HEK293 (cell line): ENCODE measurements at regions not wholly inside any gene's neighbourhood (a gene's known extent, or its start where the extent isn't known, plus 50 kb on each side); places are given as distances from the start of the nearest gene placed in this dataset.

Source experiments
- CTCF ChIP-seq: fragments of 450-650 bp; formaldehyde crosslinking; IDR thresholded peaks from 2 replicates; pipeline ENCODE4 v1.5.1; 2016; ENCODE audit warnings: missing biosample characterization, missing genetic modification characterization
- KLF10 ChIP-seq: fragments of 450-650 bp; IDR thresholded peaks from 2 replicates; pipeline ENCODE4 v1.5.1; 2018; ENCODE audit warnings: missing biosample characterization, mild to moderate bottlenecking, missing genetic modification characterization
- PRDM1 ChIP-seq: fragments of 450-650 bp; formaldehyde crosslinking; IDR thresholded peaks from 2 replicates; pipeline ENCODE4; 2016; ENCODE audit warnings: missing biosample characterization, missing genetic modification characterization
- ZBTB1 ChIP-seq: fragments of 450-650 bp; formaldehyde crosslinking; IDR thresholded peaks from 2 replicates; pipeline ENCODE4 v1.5.1; 2016; ENCODE audit warnings: missing biosample characterization, missing genetic modification characterization
- ZBTB10 ChIP-seq: fragments of 450-650 bp; formaldehyde crosslinking; IDR thresholded peaks from 2 replicates; pipeline ENCODE4 v1.5.1; 2016; ENCODE audit warnings: missing biosample characterization, missing genetic modification characterization
- ZBTB11 ChIP-seq: fragments of 450-650 bp; formaldehyde crosslinking; conservative IDR thresholded peaks from 2 replicates; pipeline ENCODE4 v1.5.1; 2016; ENCODE audit warnings: low read depth, missing biosample characterization, missing genetic modification characterization
- ZBTB49 ChIP-seq: fragments of 450-650 bp; formaldehyde crosslinking; IDR thresholded peaks from 2 replicates; pipeline ENCODE4 v1.5.1; 2016; ENCODE audit warnings: missing biosample characterization, missing genetic modification characterization, low read depth
- ZNF510 ChIP-seq: fragments of 450-650 bp; formaldehyde crosslinking; IDR thresholded peaks from 2 replicates; pipeline ENCODE4 v1.5.1; 2018; ENCODE audit warnings: mild to moderate bottlenecking, missing genetic modification characterization, missing biosample characterization; ENCODE audit not compliant: insufficient replicate concordance

- no peak for TF ChIP-seq ZBTB49 (tag by site-specific recombination)
- TF ChIP-seq KLF10 (tag by site-specific recombination) = no peak
- TF ChIP-seq CTCF (tag by site-specific recombination) = no peak
- no peak for TF ChIP-seq ZBTB10 (tag by site-specific recombination)
- TF ChIP-seq ZBTB1 = no peak
- TF ChIP-seq PRDM1 (tag by site-specific recombination) = no peak
- no peak for TF ChIP-seq ZBTB11 (tag by site-specific recombination)
- no peak for TF ChIP-seq ZNF510
Observed at GRCh38 chr15:69874321-69874720, 223.4 kb downstream of the TLE3 start.
